ENCODE measurements at regions not wholly inside any gene's neighbourhood (a gene's known extent, or its start where the extent isn't known, plus 50 kb on each side); places are given as distances from the start of the nearest gene placed in this dataset.
"Not testable (repeated sequence)": the region's sequence is repeated elsewhere in the genome, so short reads cannot be mapped to it uniquely, and the experiment has no call there.

GRCh38 chr9:82761027-82761426 is 301.9 kb downstream of the RASEF start:
- no peak for DNase-seq

- DNase-seq, result no peak
These were observed 301.0 kb downstream of the RASEF start for GRCh38 chr9:82761956-82762355.

- no peak for DNase-seq
These were observed 299.3 kb downstream of the RASEF start for GRCh38 chr9:82763656-82764055.

- DNase-seq, result peak; percentile 22
These were observed 298.8 kb downstream of the RASEF start for GRCh38 chr9:82764061-82764668.

GRCh38 chr9:82774707-82775231 is 288.2 kb downstream of the RASEF start:
- DNase-seq, result not testable (repeated sequence)

- no peak for DNase-seq
These were observed 286.4 kb downstream of the RASEF start for GRCh38 chr9:82776508-82776907.

- DNase-seq, result no peak
These were observed 285.6 kb downstream of the RASEF start for GRCh38 chr9:82777366-82777765.

GRCh38 chr9:82778923-82779322 is 284.0 kb downstream of the RASEF start:
- DNase-seq, result not testable (repeated sequence)

- no peak for DNase-seq
These were observed 282.9 kb downstream of the RASEF start for GRCh38 chr9:82780017-82780416.

- peak; percentile 71 for DNase-seq
These were observed 281.0 kb downstream of the RASEF start for GRCh38 chr9:82781921-82782392.

- DNase-seq, result no peak
These were observed 279.9 kb downstream of the RASEF start for GRCh38 chr9:82783045-82783444.

GRCh38 chr9:82784589-82784988 is 278.4 kb downstream of the RASEF start:
- DNase-seq, result no peak

GRCh38 chr9:82789155-82789824 is 273.7 kb downstream of the RASEF start:
- no peak for DNase-seq

- DNase-seq, result no peak
These were observed 272.1 kb downstream of the RASEF start for GRCh38 chr9:82790875-82791274.

- no peak for DNase-seq
These were observed 271.2 kb downstream of the RASEF start for GRCh38 chr9:82791692-82792091.

- no peak for DNase-seq
These were observed 265.4 kb downstream of the RASEF start for GRCh38 chr9:82797534-82797933.

GRCh38 chr9:82799286-82799685 is 263.7 kb downstream of the RASEF start:
- DNase-seq, result no peak

- DNase-seq, result no peak
These were observed 257.9 kb downstream of the RASEF start for GRCh38 chr9:82805027-82805426.

GRCh38 chr9:82808478-82808877 is 254.5 kb downstream of the RASEF start:
- DNase-seq, result no peak

GRCh38 chr9:82810915-82811314 is 252.0 kb downstream of the RASEF start:
- DNase-seq, result no peak

GRCh38 chr9:82819260-82819659 is 243.7 kb downstream of the RASEF start:
- DNase-seq, result no peak

GRCh38 chr9:82820186-82820585 is 242.8 kb downstream of the RASEF start:
- DNase-seq, result no peak

GRCh38 chr9:82829818-82830217 is 233.1 kb downstream of the RASEF start:
- DNase-seq, result no peak

- DNase-seq, result no peak
These were observed 197.4 kb downstream of the RASEF start for GRCh38 chr9:82865524-82865923.

All from NCI-H2081 treated with DMSO at 0.1 percent for 48 hours (cell line).